Hematopoietic multipotent progenitor cell treated with erythropoietin and hydrocortisone succinate and interleukin-3 and kit ligand, for 4 days (in vitro differentiated cells): ENCODE measurements at regions not wholly inside any gene's neighbourhood (a gene's known extent, or its start where the extent isn't known, plus 50 kb on each side); places are given as distances from the start of the nearest gene placed in this dataset.

Experiments used
- DNase-seq: peaks from one replicate; pipeline ENCODE4 v3.0.0-alpha.2; 2015

DNA sequence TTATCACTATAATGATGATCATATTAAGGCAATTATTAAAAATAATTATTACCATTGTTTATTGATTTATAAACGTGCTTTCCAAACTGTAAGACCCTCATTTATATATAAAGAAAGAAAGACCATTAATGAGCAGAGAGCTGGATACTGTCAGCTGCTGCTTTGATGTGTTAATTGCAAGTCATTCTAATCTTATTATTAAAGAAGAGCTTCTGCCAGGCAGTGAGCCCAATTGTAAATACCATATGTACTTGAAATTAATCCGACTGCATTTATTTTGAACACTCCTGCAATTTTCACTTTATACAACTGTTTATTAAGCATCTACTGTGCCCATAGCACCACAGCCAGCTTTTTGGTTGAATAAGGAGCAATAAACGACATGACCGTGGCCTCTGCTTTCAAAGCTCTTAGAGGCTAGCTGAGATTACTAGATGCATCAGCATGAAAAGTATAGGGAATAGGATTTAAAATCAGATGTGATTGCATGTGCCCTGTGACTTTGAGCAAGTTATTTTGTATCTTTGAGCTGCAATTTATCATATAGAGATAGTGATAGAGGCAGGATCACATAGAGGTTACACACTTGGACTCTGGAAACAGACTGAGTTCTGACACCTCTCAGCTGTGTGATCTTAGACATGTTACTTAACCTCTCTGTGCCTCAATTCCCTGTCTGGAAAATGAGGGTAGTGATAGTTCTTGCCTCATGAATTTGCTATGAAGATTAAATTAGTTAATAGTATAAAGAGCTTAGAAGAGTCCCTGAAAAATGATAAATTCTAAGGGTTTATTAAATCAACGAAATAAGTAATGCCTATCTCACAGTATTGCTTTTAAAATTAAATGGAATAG lies 83.4 kb downstream of the MYCN start:
- DNase-seq, result no peak

DNA sequence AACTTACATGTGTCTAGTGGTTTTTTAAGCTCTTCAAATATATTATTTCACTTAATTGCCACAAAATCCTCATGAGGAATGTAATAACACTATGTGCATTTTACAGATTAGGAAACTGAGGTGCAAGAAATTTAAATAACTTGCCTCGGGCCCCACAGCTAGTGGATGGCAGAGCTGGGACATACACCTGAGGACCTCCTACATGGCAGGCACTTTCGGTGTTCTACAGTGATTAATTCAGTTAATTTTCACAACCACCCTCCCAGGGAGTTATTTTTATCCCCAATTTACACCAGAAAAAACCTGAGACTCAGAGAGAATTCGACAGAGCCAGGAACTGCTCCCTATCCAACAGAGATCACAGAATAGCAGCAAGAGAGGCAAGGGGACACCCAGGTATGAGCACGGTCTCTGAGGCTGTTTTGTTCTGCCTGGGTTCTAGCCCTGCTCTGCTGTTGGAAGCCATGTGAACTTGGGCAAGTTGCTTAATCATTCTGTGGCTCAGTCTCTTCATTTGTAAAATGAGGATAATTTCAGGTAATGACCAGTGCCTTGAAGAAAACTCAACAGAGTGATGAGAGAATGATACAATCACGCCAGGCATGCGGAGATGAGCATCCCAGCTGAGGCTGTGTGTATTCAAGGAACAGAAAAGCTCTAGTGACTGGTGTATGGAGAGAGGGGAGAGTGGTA lies 82.3 kb downstream of the MYCN start:
- DNase-seq, result no peak

DNA sequence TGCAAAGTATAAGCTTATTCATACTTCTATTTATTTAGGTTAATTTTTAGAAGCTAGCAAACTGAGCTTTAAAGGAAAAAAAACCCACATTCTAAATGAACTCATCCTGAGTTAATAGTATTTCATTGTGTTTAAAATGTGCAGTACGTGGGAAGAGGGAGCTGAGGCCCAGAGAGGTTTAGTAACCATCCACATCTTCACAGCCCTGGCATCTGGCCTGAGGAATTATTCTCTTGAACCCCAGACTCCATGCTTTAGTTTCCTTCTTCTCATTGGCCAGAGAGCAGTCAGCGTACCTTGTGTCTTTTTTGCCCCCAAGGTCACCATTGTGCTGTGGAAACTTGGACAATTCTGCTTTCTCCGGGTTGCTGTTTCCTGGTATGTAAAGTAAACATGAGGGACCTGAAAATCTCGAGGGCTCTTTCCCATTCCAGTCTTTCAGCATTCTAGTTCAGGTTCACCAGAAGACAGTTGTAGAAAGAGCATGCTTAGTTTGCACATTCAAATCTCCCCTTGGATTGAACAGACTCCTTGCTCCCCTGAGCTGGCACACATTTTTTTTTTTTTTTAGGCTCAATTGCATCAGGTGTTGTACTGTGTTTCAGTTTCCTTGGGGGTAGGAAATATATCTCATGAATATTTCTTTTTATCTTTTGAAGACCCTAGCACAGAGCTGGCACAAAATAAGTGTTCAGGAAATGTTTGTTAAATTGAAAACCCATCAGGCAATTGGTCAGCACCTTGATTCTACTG lies 81.4 kb downstream of the MYCN start:
- DNase-seq, result no peak

DNA sequence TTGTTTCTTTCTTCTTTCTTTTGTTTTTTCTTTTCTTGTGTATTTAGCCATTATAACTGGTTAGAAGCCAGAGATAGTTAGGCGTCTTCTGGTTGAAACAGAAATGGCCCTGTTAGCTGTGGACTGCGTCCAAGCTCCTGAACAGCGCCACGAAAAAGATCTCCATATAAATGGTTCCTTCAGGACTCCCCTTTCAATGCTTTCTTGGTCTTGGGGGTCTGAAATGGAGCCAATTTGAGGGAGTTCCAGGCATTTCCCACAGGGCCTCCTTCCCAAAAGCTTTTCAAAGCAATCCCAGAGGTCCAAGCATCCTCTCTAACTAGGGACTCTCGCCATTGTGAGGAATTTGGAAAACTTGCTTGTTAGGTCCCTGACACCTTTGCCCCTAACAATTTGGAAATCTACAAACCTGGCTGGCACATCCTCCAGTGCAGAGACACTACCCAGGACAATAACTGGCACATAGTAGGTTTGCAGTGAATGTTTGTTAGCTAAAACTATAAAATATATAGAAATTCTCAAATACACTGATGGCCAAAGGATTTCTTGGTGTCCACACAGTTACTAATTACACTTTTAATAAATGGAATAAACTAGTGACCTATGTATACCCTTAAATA lies 80.1 kb downstream of the MYCN start:
- DNase-seq, result no peak

DNA sequence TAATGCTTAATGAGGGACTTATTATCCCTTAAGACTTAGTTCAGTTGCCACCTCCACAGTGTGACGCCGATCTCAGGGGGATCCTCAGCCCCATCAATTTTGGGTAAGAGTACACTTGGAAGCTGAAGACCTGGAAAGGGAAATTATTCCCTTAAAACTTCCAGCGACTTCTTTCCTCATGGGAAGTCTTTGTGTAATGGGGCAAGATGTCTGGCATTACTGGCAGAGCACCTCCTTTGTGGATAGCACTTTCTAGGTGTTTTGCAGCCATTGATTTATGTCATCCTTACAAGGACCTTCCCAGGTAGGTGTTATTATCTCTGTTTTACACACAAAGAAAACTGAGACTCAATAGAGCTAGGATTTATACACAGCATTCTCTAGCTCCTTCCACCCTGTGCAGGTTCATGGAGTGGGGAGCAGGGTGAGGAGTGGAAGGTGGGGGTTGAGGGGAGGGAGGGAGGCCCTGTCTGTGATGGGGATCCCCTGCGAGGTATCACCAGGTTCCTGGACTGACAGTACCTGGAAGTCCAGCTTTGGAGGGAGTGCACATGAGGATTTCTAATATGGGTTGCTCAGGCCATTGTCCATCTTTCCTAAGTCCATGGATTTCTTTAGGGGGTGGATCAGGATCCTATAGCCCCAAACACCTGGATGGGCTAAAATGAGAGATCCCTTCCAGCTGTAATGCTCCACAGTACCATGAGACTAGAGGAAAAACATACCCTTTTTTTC lies 79.4 kb downstream of the MYCN start:
- DNase-seq, result no peak

DNA sequence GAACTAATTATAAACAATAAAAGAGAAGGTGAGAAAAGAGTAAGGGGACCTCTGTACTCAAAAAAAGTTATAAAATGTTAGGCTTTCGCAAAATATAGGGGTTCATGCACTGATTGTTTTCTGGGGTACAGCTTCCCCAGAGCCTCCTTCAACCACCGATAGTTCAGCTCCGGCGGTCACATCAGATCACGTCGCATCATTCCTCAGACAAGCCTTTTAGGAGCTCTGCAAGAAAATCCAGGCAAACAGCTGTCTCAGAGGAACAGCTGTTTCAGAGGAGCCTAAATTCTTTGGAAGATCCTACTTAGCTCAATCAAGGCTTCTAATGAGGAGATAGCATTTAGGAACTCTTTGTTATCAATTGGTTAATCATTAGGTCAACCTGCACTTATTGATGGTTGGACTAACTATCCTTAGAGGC lies 78.7 kb downstream of the MYCN start:
- no peak for DNase-seq

DNA sequence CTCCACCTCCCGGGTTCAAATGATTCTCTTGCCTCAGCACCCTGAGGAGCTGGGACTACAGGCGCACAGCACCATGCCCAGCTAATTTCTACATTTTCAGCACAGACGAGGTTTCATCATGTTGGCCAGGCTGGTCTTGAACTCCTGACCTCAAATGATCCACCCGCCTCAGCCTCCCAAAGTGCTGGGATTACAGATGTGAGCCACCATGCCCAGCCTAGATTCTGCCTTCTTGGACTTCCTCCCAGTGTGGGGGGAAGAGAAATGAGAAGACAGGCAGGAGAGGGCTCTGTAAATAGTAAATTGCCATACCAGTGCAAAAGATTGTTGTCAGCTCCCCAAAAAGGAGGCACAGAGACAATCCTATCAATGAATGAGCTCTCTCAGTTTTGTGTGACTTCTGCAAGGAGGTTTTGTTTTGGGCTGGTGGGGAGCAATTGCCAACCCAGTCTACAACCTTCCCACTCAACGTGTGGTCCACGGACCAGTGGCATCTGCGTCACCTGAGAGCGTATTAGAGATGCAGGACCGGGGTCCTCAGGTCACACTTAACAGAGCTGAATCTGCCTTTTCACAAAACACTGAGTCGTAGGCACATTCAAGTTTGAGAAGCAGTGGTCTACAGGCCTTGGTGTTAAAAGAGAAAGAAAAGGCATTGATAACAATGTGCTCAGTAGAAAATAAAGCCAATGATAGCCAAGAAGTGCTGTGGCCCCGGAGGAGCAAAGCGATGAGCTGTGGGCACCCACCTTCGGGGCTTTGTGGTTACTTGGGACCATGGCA lies 78.1 kb downstream of the MYCN start:
- DNase-seq, result no peak

DNA sequence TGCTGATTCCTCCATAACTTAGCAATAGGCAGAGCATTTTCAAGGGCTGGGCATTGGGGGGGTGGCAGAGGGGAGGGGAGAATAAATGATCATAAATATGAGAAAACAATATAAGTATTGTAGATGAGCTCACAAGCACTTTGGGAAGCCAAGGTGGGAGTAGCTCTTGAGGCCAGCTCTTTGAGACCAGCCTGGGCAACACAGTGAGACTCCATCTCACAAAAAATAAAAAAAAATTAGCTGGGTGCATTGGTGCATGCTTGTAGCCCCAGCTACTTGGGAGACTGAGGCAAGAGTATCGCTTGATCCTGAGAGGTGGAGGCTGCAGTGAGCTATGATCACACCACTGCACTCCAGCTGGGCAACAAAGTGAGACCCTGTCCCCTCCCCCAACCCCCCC lies 75.9 kb downstream of the MYCN start:
- DNase-seq, result no peak

DNA sequence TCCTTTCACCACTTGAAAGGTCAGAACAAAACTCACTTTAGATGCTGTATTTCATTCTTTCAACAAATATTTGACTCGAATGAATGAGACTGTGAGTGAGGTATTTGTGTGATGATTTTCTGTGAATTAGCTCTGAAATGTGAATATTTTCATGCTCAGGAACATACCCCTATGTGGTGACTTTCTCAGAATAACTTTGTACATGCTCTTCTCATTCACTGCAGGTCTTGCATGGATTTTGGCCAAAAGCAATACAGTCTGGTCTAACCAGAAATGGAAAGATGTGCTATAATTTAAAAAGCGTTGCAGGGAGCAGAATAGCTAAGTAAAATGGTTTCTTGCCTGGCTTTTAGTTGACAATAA lies 75.5 kb downstream of the MYCN start:
- no peak for DNase-seq

DNA sequence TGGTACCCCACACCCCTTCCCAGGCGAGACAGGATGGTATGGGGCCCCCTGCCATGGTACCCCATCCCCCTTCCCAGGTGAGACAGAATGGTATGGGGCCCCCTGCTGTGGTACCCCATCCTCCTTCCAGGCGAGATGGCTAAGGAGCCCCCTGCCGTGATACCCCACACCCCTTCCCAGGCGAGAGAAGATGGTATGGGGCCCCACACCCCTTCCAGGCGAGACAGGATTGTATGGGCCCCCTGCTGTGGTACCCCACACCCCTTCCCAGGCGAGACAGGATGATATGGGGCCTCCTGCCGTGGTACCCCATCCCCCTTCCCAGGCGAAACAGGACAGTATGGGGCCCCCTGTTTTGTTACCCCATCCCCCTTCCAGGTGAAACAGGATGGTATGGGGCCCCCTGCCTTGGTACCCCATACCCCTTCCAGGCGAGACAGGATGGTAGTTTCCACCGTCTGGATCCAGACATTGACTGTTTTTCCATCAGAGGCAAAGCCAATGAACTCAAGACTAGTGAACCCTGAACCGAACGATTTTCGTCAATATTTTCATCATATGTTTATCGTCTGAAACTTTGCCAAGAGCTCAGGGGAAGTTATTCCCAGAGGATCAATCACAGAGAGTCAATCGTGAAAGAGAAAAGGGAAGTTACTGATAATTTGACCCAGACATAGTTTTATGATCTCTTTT lies 75.0 kb downstream of the MYCN start:
- no peak for DNase-seq

DNA sequence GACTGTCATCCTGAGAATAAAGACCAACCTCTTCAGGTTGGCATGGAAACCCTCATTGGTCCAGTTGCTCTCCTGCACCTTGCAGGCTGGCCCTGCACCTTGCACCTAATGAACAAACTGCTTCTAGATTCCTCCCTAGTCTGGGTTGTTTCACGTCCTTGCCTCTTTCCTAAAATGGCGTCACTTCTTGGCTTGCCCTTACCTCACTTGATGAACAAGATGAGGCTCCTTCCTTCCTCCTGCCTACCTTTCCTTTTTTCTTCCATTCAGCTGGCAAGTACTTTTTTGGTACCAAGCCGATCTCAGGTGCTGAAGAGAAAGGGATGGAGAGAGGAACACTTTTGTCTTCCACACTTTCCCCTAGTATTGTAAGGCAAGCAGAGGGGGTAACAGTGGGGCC lies 74.5 kb downstream of the MYCN start:
- no peak for DNase-seq

DNA sequence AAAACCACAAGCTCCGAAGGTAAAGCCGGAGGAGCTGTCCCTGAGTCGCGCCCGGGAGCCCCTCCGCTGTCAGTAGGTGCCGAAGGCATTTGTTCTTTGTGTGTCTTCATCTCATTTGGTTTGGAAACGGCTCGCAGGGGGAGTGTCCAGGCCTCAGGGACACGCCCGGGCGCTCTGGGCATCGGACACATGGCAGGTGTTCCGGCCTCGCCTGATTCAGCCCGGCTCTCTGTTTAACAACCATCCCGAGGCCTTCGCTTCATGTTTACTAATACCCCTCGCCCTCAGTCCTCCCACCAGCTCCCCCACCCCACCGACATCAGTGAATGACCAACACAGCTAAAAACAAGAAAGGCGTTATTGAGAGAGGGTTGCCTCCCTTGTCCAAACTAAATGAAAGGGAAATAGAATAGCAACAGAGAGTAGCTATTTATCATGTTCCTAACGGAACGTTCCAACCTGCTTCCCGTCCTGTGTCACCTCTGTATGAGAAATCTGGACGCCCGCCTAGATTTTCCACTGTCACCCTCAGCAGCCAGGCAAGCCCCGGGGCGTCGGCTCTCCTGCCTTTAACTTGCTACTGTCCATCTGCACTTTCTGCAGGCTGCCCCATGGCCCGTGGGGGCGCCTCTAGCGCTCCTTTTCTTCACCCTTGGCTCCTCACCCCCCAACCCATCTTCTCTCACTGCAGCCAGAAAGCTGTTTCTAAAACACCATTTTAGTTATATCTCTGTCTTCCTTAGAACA lies 73.9 kb downstream of the MYCN start:
- DNase-seq, result peak; percentile 12

DNA sequence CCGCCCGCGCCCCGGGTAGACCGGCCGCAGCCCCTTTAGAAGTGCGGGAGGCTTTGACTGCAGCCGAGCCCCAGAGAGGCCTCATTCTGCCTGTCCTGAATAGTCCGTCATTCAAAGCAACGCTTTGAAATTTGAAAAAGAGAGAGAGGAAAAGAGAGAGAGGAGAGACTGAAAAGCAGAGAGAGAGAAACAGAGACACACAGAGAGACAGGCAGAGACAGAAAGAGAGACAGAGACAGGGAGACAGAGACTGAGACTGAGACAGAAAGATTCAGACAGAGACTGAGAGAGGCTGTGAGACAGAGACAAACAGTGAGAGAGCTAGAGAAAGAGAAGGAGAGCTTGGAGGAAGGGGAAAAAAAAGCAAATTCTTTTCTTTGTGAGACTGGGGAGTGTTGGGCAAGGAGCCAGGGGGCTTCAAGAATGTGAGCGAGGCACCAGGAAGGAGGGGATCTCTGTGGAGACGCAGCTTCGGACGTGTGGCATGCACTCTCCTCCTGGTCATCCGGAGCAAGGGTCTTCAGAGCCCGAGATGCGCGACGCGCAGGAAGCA lies 73.1 kb downstream of the MYCN start:
- DNase-seq, result no peak

DNA sequence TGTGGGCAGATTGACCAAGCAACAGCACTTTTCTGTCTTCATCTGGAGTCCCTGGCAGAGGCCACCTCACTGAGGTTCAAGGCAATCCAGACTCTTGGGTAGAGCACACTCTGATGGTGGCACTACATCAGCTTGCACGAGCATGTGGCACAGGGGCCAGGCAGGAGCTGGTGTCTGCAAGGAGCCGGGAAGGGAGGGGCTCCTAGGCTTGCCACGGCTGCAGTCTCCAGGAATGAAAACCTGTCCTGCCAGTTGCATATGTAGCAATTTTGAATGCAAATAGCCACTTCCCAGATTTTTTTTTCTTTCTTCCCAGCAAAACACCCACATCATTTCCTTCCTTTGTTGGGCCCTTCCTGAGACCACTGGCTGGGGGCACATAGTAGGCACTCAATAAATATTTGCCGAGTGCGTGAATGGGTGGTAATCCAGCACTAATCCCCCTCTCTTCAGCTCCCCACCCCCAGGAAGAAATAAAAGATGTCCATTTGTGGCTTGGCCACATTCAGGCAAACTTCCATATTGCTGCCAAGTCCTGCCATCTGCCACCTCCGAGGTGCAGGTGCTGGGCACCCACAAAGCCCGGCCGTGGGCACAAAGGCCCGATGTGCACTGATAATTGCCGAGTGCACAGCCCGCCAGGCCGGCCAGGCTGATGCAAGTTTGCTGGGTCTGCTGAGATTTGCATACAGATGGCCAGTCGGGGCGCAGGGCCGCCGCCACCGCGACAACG lies 72.4 kb downstream of the MYCN start:
- DNase-seq, result peak; percentile 7

DNA sequence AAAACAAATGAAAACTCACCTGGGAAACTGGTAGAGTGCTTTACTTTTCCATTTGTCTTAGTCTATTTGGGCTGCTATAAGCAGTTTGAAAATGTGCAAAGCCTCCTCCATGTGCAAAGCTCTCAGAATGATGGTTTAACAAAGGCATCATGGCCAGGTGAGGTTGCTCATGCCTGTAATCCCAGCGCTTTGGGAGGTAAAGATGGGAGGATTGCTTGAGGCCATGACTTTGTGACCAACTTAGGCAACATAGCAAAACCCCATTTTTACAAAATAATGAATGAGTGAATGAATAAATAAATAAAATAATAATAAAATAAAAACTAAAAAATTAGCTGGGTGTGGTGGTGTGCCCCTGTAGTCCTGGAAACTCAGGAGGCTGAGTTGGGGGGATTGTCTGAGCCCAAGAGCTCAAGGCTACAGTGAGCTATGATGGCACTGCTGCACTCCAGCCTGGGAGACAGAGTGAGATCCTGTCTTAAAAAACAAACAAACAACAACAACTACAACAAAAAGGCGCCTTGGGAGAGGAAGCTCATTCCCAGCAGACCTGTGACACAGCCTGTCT lies 71.8 kb downstream of the MYCN start:
- no peak for DNase-seq

DNA sequence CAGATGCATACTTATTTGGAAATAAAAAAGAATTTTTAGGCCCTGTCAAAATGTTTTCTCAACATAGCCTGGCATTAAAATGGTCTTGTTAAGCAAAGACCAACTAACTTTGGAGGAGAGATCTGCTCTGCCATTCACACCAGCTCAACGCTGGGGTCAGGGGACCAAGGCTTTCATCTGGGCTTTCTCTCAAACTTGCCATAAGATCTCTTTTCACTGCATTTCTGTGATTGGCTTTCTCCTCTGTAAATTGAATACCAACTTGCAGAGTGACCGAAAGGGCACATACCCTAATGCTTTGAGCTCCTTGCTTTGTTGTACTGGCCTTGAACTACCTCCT lies 71.2 kb downstream of the MYCN start:
- DNase-seq, result no peak

DNA sequence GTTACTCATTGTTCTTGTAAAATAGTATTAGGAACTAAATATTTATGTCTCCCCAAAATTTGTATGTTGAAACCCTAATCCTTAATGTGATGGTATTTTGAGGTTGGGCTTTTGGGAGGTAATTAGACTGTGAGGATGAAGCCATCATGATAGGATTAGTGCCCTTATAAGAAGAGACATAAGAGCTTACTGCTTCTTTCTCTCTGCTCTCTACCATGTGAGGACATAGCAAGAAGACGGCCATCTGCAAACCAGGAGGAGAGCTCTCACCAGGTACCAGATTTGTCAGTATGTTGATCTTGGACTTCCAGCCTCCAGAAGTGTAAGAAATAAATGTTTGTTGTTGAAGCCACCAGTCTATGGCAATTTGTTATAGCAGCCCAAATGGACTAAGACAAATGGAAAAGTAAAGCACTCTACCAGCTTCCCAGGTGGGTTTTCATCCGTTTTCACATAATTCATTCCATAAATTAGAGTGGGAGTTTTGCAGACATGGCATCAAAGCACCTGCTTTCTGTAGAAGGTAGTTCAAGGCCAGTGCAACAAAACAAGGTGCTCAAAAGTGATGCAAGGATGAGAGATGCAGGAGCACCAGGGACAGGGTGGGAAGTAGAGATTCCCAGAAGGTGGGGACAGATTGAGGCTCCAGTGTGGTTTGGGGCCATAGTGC lies 70.7 kb downstream of the MYCN start:
- no peak for DNase-seq

DNA sequence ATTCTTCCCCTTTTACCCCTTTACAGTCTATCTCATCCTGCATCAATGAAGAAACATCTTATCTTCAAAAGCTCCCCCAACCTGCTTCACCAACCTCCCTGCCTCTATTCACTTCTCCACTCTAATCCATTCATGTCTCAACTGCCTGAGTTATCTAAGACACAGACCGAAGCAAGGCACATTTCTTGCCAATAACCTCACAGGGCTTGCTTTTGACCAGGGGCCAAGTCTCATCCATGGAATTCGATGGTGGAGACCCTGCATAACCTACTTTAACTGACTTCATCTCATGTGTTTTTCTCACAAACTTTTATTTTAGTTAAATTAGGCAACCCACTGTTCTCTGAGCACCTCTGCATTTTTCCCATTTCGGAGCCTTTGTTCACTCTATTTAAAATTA lies 69.7 kb downstream of the MYCN start:
- no peak for DNase-seq

DNA sequence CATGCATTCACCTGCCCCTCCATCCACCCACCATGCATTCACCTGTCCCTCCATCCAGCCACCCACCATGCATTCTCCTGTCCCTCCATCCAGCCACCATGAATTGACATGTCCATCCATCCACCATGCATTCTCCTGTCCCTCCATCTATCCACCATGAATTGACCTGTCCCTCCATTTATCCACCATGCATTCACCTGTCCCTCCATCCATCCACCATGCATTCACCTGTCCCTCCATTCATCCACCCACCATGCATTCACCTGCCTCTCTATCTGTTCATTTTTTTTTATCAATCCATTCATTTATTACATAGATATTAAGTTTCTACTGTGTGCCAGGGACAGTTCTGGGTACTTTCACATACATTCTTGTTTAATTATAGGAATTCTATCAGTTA lies 69.2 kb downstream of the MYCN start:
- DNase-seq, result no peak
